HepG2 (cell line): ENCODE measurements at regions not wholly inside any gene's neighbourhood (a gene's known extent, or its start where the extent isn't known, plus 50 kb on each side); places are given as distances from the start of the nearest gene placed in this dataset.

Source experiments
- ATAC-seq: fragments of 200-7000 bp; cut with Tn5 transposase; 3 replicates; pipeline ENCODE4 v1.9.1; 2020; ENCODE audit warnings: mild to moderate bottlenecking, moderate library complexity
- BruUV-seq: library from RNA; stranded (reverse); fragments of 400-500 nt; replicated peaks from 2 replicates; lab custom pipeline; 2021; lab: Mats Ljungman, UMichigan
- CTCF ChIA-PET: fragments of 300-600 bp; formaldehyde crosslinking; extraction: SDS; loops from one replicate; lab custom pipeline; 2021; ENCODE audit warnings: low total read pairs, inconsistent platforms, low intra/inter-chr PET ratio; lab: Yijun Ruan, JAX
- POLR2A ChIA-PET: fragments of 350-600 bp; sonication (Branson Sonifier 250); formaldehyde crosslinking; loops from one replicate; lab custom pipeline; 2020; ENCODE audit warnings: antibody characterized with exemption, inconsistent platforms; lab: Yijun Ruan, JAX
- DNase-seq: peaks from one replicate; pipeline ENCODE4 v3.0.0-alpha.2; 2015; ENCODE audit warnings: low spot score
- FAIRE-seq: peaks from 3 replicates; lab custom pipeline; 2011; peaks lifted over from hg19 to GRCh38; lab: Jason Lieb, UNC
- H2AFZ ChIP-seq: one replicate; pipeline ENCODE4 v1.6.1; 2011; ENCODE audit warnings: low read length, inconsistent platforms
- H3K27ac ChIP-seq: fragments of 300-600 bp; 3 replicates; pipeline ENCODE4 v1.8.0; 2011; ENCODE audit warnings: mixed run types, mild to moderate bottlenecking, mixed read lengths, low read length, inconsistent platforms; ENCODE audit not compliant: insufficient read depth; ENCODE audit errors: extremely low read length
- H3K27me3 ChIP-seq, 2 experiments: fragments of 200-600 bp in 1 of 2; 2 replicates in 1 of 2; 3 replicates in 1 of 2; pipeline versions ENCODE4 v1.6.0 to v1.8.0; 2011; ENCODE audit warnings: low read length in 2 of 2, mild to moderate bottlenecking in 2 of 2, moderate library complexity in 2 of 2, inconsistent platforms in 1 of 2; ENCODE audit not compliant: insufficient read depth in 2 of 2, control insufficient read depth in 1 of 2
- H3K36me3 ChIP-seq, 2 experiments: fragments of 200-600 bp in 1 of 2; replicated peaks in 1 of 2; 2 replicates in 1 of 2; 3 replicates in 1 of 2; pipeline versions ENCODE4 v1.5.1 to v1.8.0; 2011; ENCODE audit warnings: low read length in 2 of 2, inconsistent platforms in 1 of 2; ENCODE audit not compliant: insufficient read depth in 2 of 2, control insufficient read depth in 1 of 2
- H3K4me1 ChIP-seq: 2 replicates; pipeline ENCODE4 v1.5.1; 2012; ENCODE audit warnings: low read length, inconsistent platforms; ENCODE audit not compliant: insufficient read depth
- H3K4me2 ChIP-seq: 2 replicates; pipeline ENCODE4 v1.6.0; 2011; ENCODE audit warnings: low read depth, low read length, inconsistent platforms
- H3K4me3 ChIP-seq, 3 experiments: fragments of 200-600 bp in 1 of 3; sonication (generic), shearing (Covaris generic) in 1 of 3; replicated peaks in 1 of 3; 2 replicates each; pipeline ENCODE4 v1.5.1; 2011 to 2016; ENCODE audit warnings: low read length in 3 of 3, inconsistent platforms in 2 of 3, low read depth in 2 of 3, mild to moderate bottlenecking in 2 of 3, control low read depth in 1 of 3, mixed read lengths in 1 of 3; ENCODE audit not compliant: insufficient read depth in 1 of 3
- H3K79me2 ChIP-seq: one replicate; pipeline ENCODE4 v1.6.1; 2011; ENCODE audit warnings: low read length, inconsistent platforms; ENCODE audit not compliant: insufficient read depth
- H3K9ac ChIP-seq: 2 replicates; pipeline ENCODE4 v1.6.0; 2011; ENCODE audit warnings: mild to moderate bottlenecking, low read depth, low read length, inconsistent platforms; ENCODE audit not compliant: insufficient read depth
- H3K9me3 ChIP-seq: 2 replicates; pipeline ENCODE4 v1.5.1; 2012; ENCODE audit warnings: mild to moderate bottlenecking, low read length
- H4K20me1 ChIP-seq: 2 replicates; pipeline ENCODE4 v1.6.0; 2011; ENCODE audit warnings: inconsistent platforms, mild to moderate bottlenecking, low read length, moderate library complexity; ENCODE audit not compliant: insufficient read depth
- BRCA1 ChIP-seq: sonication (generic); formaldehyde crosslinking; IDR thresholded peaks from 2 replicates; pipeline ENCODE4 v1.4.0; 2020; ENCODE audit warnings: missing genetic modification reagents
- DMAP1 ChIP-seq: IDR thresholded peaks from 2 replicates; pipeline ENCODE4 v1.6.1; 2016
- ELF3 ChIP-seq: IDR thresholded peaks from 2 replicates; pipeline ENCODE4 v1.6.1; 2016; ENCODE audit warnings: missing genetic modification reagents, missing compliant biosample characterization
- LCORL ChIP-seq, 2 experiments: fragments of 450-650 bp in 1 of 2; sonication (generic) in 1 of 2; formaldehyde crosslinking in 1 of 2; IDR thresholded peaks; 2 replicates each; pipeline versions ENCODE4 v1.5.0 to v1.6.1; 2017 to 2020; ENCODE audit warnings: antibody characterized with exemption in 1 of 2, missing genetic modification reagents in 1 of 2
- STAT5B ChIP-seq: sonication (generic); formaldehyde crosslinking; IDR thresholded peaks from 2 replicates; pipeline ENCODE4 v1.4.0; 2020; ENCODE audit warnings: missing genetic modification reagents
- TCF12 ChIP-seq, 2 experiments: fragments of 450-650 bp in 1 of 2; sonication (generic) in 1 of 2; formaldehyde crosslinking in 1 of 2; IDR thresholded peaks; 2 replicates each; pipeline versions ENCODE4 v1.6.1 to v1.8.0; 2017 to 2022; ENCODE audit warnings: antibody characterized with exemption in 1 of 2, mild to moderate bottlenecking in 1 of 2, missing genetic modification reagents in 1 of 2, moderate library complexity in 1 of 2
- TFAP4 ChIP-seq: sonication (generic); IDR thresholded peaks from 2 replicates; pipeline ENCODE4 v1.6.1; 2016; ENCODE audit warnings: low read depth, borderline replicate concordance
- YY1 ChIP-seq: IDR thresholded peaks from 2 replicates; pipeline ENCODE4 v1.6.1; 2011; ENCODE audit warnings: low read length, low read depth, moderate library complexity, mild to moderate bottlenecking; ENCODE audit not compliant: insufficient read depth, insufficient replicate concordance
- ZKSCAN5 ChIP-seq: sonication (generic); formaldehyde crosslinking; IDR thresholded peaks from 2 replicates; pipeline ENCODE4 v1.5.1; 2020; ENCODE audit warnings: mild to moderate bottlenecking, missing genetic modification reagents
- ZNF879 ChIP-seq: sonication (generic); formaldehyde crosslinking; IDR thresholded peaks from 2 replicates; pipeline ENCODE4 v1.8.1; 2023; ENCODE audit warnings: missing genetic modification reagents
- in situ Hi-C: cut with HindIII; loops from 2 replicates; pipeline ENCODE4 v1.10.0; 2017; ENCODE audit warnings: low pct_unique_long_range_greater_than_20kb; ENCODE audit not compliant: extremely low pct_ligation_motif_present
- intact Hi-C: fragments of 100-400 bp; cut with micrococcal nuclease; formaldehyde crosslinking; loops from one replicate; pipeline ENCODE4 v1.10.0; 2022; ENCODE audit not compliant: unreplicated experiment

- TF ChIP-seq TCF12 (IDR thresholded peaks at IDR 0.05) (no peak), TCF12 (CRISPR knock-in tag; IDR thresholded peaks at IDR 0.05) (no peak), ZKSCAN5 (CRISPR knock-in tag) (no peak), DMAP1 (no peak), BRCA1 (no peak), TFAP4 (no peak), ZNF879 (CRISPR knock-in tag) (no peak), LCORL (IDR thresholded peaks at IDR 0.05) (no peak), LCORL (CRISPR knock-in tag; IDR thresholded peaks at IDR 0.05) (no peak)
Observed at GRCh38 chr9:82333671-82334070, 345.1 kb downstream of the SPATA31D1 start (continued).

GRCh38 chr9:82334286-82334685, 345.7 kb downstream of the SPATA31D1 start:
- POLR2A ChIA-PET: no interaction called here
- DNase-seq (no peak), ATAC-seq (no peak), FAIRE-seq (no peak)
- Histone ChIP-seq H3K79me2 (no peaks in the 10 kb centered on the region), H3K9ac (no peak overlapping the region), H3K9me3 (peaks cover 15% of the 10 kb centered on the region; the same call in 1 of the 2 replicates), H3K4me2 (no peak overlapping the region), H3K27me3 (no peaks in the 10 kb centered on the region), H3K4me1 (no peaks in the 10 kb centered on the region), H3K4me3 (no peak overlapping the region), H4K20me1 (no peaks in the 10 kb centered on the region), H3K27ac (no peak overlapping the region), H2AFZ (no peak overlapping the region), H3K36me3 (no peaks in the 10 kb centered on the region)
- in situ Hi-C loops: no loop called here
- BruUV-seq: no TSS peak
- CTCF ChIA-PET: no interaction called here
- TF ChIP-seq STAT5B (CRISPR knock-in tag) (no peak), ELF3 (CRISPR knock-in tag) (no peak), YY1 (no peak)
- intact Hi-C loops: no loop called here
